Occipital lobe (tissue), 1 donor: ENCODE measurements at regions not wholly inside any gene's neighbourhood (a gene's known extent, or its start where the extent isn't known, plus 50 kb on each side); places are given as distances from the start of the nearest gene placed in this dataset.

ENCODE experiments used
- DNase-seq: peaks from one replicate; lab custom pipeline; 2025; lab: John Stamatoyannopoulos, UW

- no peak for DNase-seq
These were observed 70.8 kb upstream of the MEOX2 start for GRCh38 chr7:15757041-15758000.

GRCh38 chr7:15755061-15755460 lies 68.6 kb upstream of the MEOX2 start:
- no peak for DNase-seq

GRCh38 chr7:15753887-15754579 lies 67.5 kb upstream of the MEOX2 start:
- no peak for DNase-seq

- no peak for DNase-seq
These were observed 65.9 kb upstream of the MEOX2 start for GRCh38 chr7:15752377-15752776.

- no peak for DNase-seq
These were observed 64.8 kb upstream of the MEOX2 start for GRCh38 chr7:15751191-15751701.

GRCh38 chr7:15750727-15751126 lies 64.2 kb upstream of the MEOX2 start:
- no peak for DNase-seq

GRCh38 chr7:15749631-15750030 lies 63.1 kb upstream of the MEOX2 start:
- no peak for DNase-seq

- no peak for DNase-seq
These were observed 61.2 kb upstream of the MEOX2 start for GRCh38 chr7:15747712-15748111.

- DNase-seq, result no peak
These were observed 60.8 kb upstream of the MEOX2 start for GRCh38 chr7:15747301-15747700.

- no peak for DNase-seq
These were observed 57.5 kb upstream of the MEOX2 start for GRCh38 chr7:15743926-15744480.

- DNase-seq, result no peak
These were observed 51.1 kb upstream of the MEOX2 start for GRCh38 chr7:15737601-15738000.
